Small intestine (tissue), 7 donors: ENCODE measurements at regions not wholly inside any gene's neighbourhood (a gene's known extent, or its start where the extent isn't known, plus 50 kb on each side); places are given as distances from the start of the nearest gene placed in this dataset.

Experiments
- DNase-seq, 2 donors: peaks; one replicate each; pipeline versions ENCODE4 v3.0.0 to v3.0.0-alpha.2; 2013
- FAIRE-seq: peaks from 2 replicates; lab custom pipeline; 2012; peaks lifted over from hg19 to GRCh38; lab: Jason Lieb, UNC
- H3K27ac ChIP-seq, 3 donors: one replicate each; pipeline ENCODE4 v1.5.1; 2013; ENCODE audit warnings: low read length in 2 of 3, mild to moderate bottlenecking in 2 of 3, control low read depth in 1 of 3, inconsistent platforms in 1 of 3, low read depth in 1 of 3, moderate library complexity in 1 of 3
- H3K27me3 ChIP-seq, 3 donors: one replicate each; pipeline ENCODE4 v1.6.1; 2013; ENCODE audit warnings: low read length in 3 of 3, inconsistent platforms in 1 of 3; ENCODE audit not compliant: control insufficient read depth in 3 of 3, insufficient read depth in 3 of 3
- H3K36me3 ChIP-seq, 3 donors: one replicate each; pipeline ENCODE4 v1.6.1; 2013; ENCODE audit warnings: low read length in 3 of 3, inconsistent platforms in 1 of 3, low read depth in 1 of 3, mild to moderate bottlenecking in 1 of 3, moderate library complexity in 1 of 3; ENCODE audit not compliant: control insufficient read depth in 3 of 3, insufficient read depth in 2 of 3
- H3K4me1 ChIP-seq, 3 donors: one replicate each; pipeline ENCODE4 v1.6.1; 2013; ENCODE audit warnings: low read length in 2 of 3, inconsistent platforms in 1 of 3, low read depth in 1 of 3, mild to moderate bottlenecking in 1 of 3, moderate library complexity in 1 of 3; ENCODE audit not compliant: control insufficient read depth in 3 of 3, insufficient read depth in 2 of 3
- H3K4me3 ChIP-seq, 3 donors: one replicate each; pipeline ENCODE4 v1.5.1; 2013; ENCODE audit warnings: low read length in 3 of 3, control low read depth in 1 of 3, inconsistent platforms in 1 of 3, low read depth in 1 of 3, mild to moderate bottlenecking in 1 of 3, moderate library complexity in 1 of 3
- H3K9me3 ChIP-seq, 2 donors: one replicate each; pipeline ENCODE4 v1.6.1; 2013; ENCODE audit warnings: low read depth in 1 of 2, low read length in 1 of 2; ENCODE audit not compliant: control insufficient read depth in 2 of 2, insufficient read depth in 1 of 2
- WGBS, 3 donors: extraction: QIAGEN DNeasy Blood & Tissue Kit; methylation state at CpG; one replicate each; pipeline ENCODE4 v1.1.7; 2013; 5-methylcytosine and 5-hydroxymethylcytosine counted together
- donor health status: healthy with polysubstance abuse.
- donor health status: control.
- donor health status: control.
- donor health status: Bipolar disorder and iron deficiency.
- donor health status: healthy.

DNA sequence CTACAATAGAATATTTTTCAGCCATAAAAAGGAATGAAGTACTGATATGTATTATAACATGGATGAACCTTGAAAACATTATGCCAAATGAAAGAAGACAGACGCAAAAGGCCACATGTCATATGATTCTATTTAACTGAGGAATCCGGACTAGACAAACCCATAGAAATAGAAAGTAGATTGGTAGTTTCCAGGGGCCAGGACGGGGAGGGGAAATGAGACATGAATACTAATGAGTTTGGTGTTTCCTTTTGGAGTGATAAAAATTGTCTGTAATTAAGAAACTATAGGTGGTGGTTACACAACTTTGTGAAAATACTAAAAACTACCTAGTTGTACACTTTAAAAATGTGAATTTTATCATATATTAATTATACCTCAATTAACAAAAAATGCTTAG lies 247.6 kb downstream of the BCAT1 start:
- DNase-seq = no peak
- no peaks in the 10 kb centered on the region for H3K9me3 ChIP-seq
- H3K4me3 ChIP-seq = no peak overlapping the region
- no peak overlapping the region for H3K27ac ChIP-seq
- no peak for FAIRE-seq
- no peaks in the 10 kb centered on the region for H3K4me1 ChIP-seq
- no peaks in the 10 kb centered on the region for H3K36me3 ChIP-seq
- WGBS, 3 donors = 58 to 71% (median 64%) methylated on average over 3 of the region's 3 CpGs
- H3K27me3 ChIP-seq = no peaks in the 10 kb centered on the region

DNA sequence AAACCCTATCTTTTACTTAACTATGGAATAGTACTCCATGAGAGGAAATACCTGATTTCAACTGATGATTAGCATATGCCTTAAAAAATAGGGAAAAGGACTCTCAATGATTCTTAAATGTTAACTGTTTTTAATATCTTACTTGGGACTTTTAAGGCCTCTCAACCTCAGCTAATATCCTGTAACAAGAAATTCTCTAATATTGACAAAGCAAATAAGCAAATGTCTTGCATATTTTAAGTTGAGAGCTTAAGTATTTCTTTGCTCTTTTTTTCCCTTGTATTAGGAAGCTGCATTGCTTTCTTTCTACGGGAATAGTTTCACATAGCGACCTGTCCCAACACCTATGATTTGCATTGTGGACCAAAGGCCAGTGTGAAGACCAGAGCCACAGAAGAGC lies 249.9 kb downstream of the BCAT1 start:
- 73 to 88% (median 88%) methylated on average over 2 of the region's 2 CpGs for WGBS, 3 donors
- Histone ChIP-seq H3K27me3 (no peaks in the 10 kb centered on the region), H3K4me1 (no peaks in the 10 kb centered on the region), H3K9me3 (no peaks in the 10 kb centered on the region), H3K36me3 (no peaks in the 10 kb centered on the region), H3K27ac (no peak overlapping the region), H3K4me3 (no peak overlapping the region)
- DNase-seq (no peak), FAIRE-seq (no peak)

DNA sequence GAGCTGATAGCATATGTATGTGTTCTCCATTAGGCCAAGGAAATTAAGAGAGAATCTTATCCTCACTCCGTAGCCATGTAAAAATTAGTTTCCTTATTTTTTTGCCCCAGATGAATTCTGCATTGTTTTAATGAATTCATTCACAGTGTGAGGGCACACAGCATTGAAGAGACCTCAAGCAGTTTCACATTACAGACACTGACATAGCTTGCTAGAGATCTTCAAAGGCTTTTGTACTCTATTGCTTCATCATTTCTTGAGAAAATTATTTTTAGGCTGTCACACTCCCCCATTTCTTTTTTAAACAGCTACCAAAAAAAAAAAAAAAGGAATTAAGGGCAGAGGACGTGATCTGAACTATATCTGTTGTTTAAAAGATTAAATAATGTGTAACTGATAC lies 251.1 kb downstream of the BCAT1 start:
- Histone ChIP-seq H3K27me3 (no peaks in the 10 kb centered on the region), H3K4me1 (no peaks in the 10 kb centered on the region), H3K36me3 (no peaks in the 10 kb centered on the region), H3K27ac (no peak overlapping the region), H3K9me3 (no peaks in the 10 kb centered on the region), H3K4me3 (no peak overlapping the region)
- FAIRE-seq (no peak), DNase-seq (no peak)
- 47 to 67% (median 50%) methylated on average over 2 of the region's 2 CpGs for WGBS, 3 donors

DNA sequence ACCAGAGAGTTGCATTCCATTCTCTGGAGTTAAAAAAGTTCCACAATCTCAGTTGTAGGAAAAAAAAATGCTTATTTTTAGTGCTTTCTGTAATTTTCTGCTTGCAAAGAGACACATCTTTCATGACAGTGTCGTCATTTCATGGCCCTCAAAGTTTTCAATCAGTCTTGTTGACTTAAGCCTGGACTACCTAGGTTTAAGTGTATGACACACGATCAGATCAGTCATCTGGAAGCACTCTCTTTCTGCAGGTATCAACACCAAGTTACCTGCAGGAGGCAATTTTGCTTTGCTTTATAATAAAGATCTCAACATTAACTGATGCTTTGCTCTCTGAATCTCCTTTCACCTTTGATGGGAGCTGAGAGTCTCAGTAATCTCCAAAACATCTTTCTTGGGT lies 251.6 kb downstream of the BCAT1 start:
- H3K9me3 ChIP-seq = no peaks in the 10 kb centered on the region
- H3K27me3 ChIP-seq = no peaks in the 10 kb centered on the region
- DNase-seq (no peak), FAIRE-seq (no peak)
- no peaks in the 10 kb centered on the region for H3K4me1 ChIP-seq
- no peaks in the 10 kb centered on the region for H3K36me3 ChIP-seq
- no peak overlapping the region for H3K4me3 ChIP-seq
- no peak overlapping the region for H3K27ac ChIP-seq
- WGBS, 3 donors = 43 to 68% (median 44%) methylated on average over 2 of the region's 2 CpGs

DNA sequence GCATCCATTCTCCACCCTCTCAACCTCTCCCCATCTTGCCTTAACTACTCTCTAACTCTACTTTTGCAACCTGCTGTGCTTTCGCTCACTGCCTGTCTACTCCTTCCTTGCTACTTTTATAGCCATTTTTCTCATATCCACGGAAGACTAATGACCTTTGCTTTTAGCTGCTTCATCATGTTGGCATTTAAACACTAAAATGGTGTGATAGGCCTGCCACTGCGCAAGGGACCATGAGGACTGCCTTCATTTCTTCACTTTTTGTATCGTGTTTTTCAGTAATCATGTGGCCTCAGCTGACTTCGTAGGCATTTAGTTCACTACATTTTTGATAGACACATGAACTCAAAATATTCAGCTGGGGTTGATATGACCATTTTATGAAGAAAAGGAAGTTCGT lies 252.1 kb downstream of the BCAT1 start:
- no peak for FAIRE-seq
- WGBS, 3 donors = 82 to 88% (median 83%) methylated on average over 6 of the region's 6 CpGs
- Histone ChIP-seq H3K4me1 (no peaks in the 10 kb centered on the region), H3K27ac (no peak overlapping the region), H3K9me3 (no peaks in the 10 kb centered on the region), H3K36me3 (no peaks in the 10 kb centered on the region), H3K4me3 (no peak overlapping the region), H3K27me3 (no peaks in the 10 kb centered on the region)
- DNase-seq = no peak

- no peaks in the 10 kb centered on the region for H3K4me1 ChIP-seq
- H3K4me3 ChIP-seq = no peak overlapping the region
- H3K36me3 ChIP-seq = no peaks in the 10 kb centered on the region
- no peaks in the 10 kb centered on the region for H3K27me3 ChIP-seq
- no peaks in the 10 kb centered on the region for H3K9me3 ChIP-seq
- no peak for FAIRE-seq
- no peak for DNase-seq
- H3K27ac ChIP-seq = no peak overlapping the region
- 63 to 83% (median 71%) methylated on average over 3 of the region's 3 CpGs for WGBS, 3 donors
These were observed 253.1 kb downstream of the BCAT1 start for GRCh38 chr12:24695657-24696329.

DNA sequence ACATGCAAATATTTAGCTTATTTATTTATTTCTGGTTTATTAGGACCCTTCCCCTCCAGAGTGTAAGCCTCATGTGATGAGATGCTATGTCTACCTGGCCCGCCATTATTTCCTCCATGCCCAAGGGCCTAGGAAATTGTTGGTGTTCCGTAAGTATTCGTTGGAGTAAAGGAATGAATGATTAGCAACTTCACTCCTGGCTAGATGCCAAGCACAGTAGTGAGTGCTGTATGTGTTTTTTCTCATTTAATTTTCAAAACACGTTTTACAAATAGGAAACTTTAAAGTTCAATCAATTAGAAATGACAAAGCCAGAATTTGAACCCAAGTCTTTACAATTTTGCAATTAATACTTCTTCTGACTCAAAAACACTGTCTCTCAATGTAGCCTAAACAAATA lies 253.8 kb downstream of the BCAT1 start:
- no peaks in the 10 kb centered on the region for H3K36me3 ChIP-seq
- 81 to 87% (median 83%) methylated on average over 4 of the region's 4 CpGs for WGBS, 3 donors
- H3K4me1 ChIP-seq = no peaks in the 10 kb centered on the region
- no peak for FAIRE-seq
- H3K9me3 ChIP-seq = no peaks in the 10 kb centered on the region
- no peaks in the 10 kb centered on the region for H3K27me3 ChIP-seq
- H3K4me3 ChIP-seq = no peak overlapping the region
- no peak overlapping the region for H3K27ac ChIP-seq
- DNase-seq = no peak

DNA sequence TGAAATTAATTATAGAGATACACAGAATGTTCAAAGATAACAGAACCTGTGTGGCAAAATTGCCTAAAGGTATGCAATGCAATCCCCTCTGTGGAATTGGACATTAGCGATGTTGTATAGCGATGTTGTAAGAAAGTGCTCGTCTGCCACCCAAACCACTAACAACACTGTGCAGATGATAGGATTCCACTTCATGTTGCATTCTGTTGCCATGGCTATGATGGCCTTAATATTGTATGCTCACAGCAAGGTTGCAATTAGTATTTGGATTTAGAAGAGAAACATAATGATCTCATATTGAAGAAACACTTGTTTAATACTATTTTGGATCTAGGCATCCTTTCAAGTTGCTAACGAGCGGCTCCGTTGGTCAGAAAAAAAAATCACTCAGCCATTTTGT lies 260.3 kb downstream of the BCAT1 start:
- 90 to 94% (median 93%) methylated on average over 6 of the region's 6 CpGs for WGBS, 3 donors
- H3K27ac ChIP-seq = no peak overlapping the region
- H3K4me1 ChIP-seq = no peaks in the 10 kb centered on the region
- no peak for DNase-seq
- H3K36me3 ChIP-seq = no peaks in the 10 kb centered on the region
- H3K27me3 ChIP-seq = no peaks in the 10 kb centered on the region
- H3K4me3 ChIP-seq = no peak overlapping the region
- H3K9me3 ChIP-seq = no peaks in the 10 kb centered on the region
- FAIRE-seq = no peak

GRCh38 chr12:24681570-24681969 lies 267.3 kb downstream of the BCAT1 start:
- H3K9me3 ChIP-seq = no peaks in the 10 kb centered on the region
- FAIRE-seq (no peak), DNase-seq (no peak)
- WGBS, 3 donors = 84 to 95% (median 89%) methylated on average over 3 of the region's 3 CpGs
- H3K27ac ChIP-seq = no peak overlapping the region
- no peak overlapping the region for H3K4me3 ChIP-seq
- H3K4me1 ChIP-seq = no peaks in the 10 kb centered on the region
- no peaks in the 10 kb centered on the region for H3K36me3 ChIP-seq
- H3K27me3 ChIP-seq = no peaks in the 10 kb centered on the region
